Activated naive CD8-positive, alpha-beta T cell treated with anti-CD3 and anti-CD28 coated beads, Interleukin-2, amount 10 ng/mL, durations not matched to agents 7 days and 5 days (primary cell): ENCODE measurements at regions not wholly inside any gene's neighbourhood (a gene's known extent, or its start where the extent isn't known, plus 50 kb on each side); places are given as distances from the start of the nearest gene placed in this dataset.

Experiments
- ATAC-seq: fragments of 150-1000 bp; cut with Tn5 transposase; one replicate; pipeline ENCODE4 v1.10.0; 2021; ENCODE audit warnings: low read depth, moderate library complexity
- POLR2A ChIA-PET: fragments of 350-600 bp; sonication (Branson Sonifier 250); formaldehyde crosslinking; loops from one replicate; lab custom pipeline; 2021; ENCODE audit warnings: antibody characterized with exemption; lab: Charles Lee
- DNase-seq: peaks from one replicate; pipeline ENCODE4 v3.0.0; 2021
- H3K27ac Mint-ChIP-seq: one replicate; pipeline ENCODE4 v1.8.0; 2022; ENCODE audit warnings: mild to moderate bottlenecking, mixed read lengths
- H3K27me3 Mint-ChIP-seq: one replicate; pipeline ENCODE4 v1.8.0; 2022; ENCODE audit warnings: mild to moderate bottlenecking, moderate library complexity, mixed read lengths
- H3K36me3 Mint-ChIP-seq: one replicate; pipeline ENCODE4 v1.8.0; 2021; ENCODE audit warnings: mild to moderate bottlenecking, mixed read lengths
- H3K4me1 Mint-ChIP-seq: one replicate; pipeline ENCODE4 v1.8.0; 2021; ENCODE audit warnings: mixed read lengths
- H3K4me3 Mint-ChIP-seq: one replicate; pipeline ENCODE4 v1.8.0; 2022; ENCODE audit warnings: mild to moderate bottlenecking, moderate library complexity, mixed read lengths
- H3K9me3 Mint-ChIP-seq: one replicate; pipeline ENCODE4 v1.8.0; 2021; ENCODE audit warnings: mixed read lengths

- ATAC-seq = no peak
- no peak overlapping the region for H3K4me3 Mint-ChIP-seq
- peaks cover 2% of the 10 kb centered on the region for H3K27me3 Mint-ChIP-seq
- peaks cover 2% of the 10 kb centered on the region for H3K9me3 Mint-ChIP-seq
- POLR2A ChIA-PET = no interaction called here
- H3K36me3 Mint-ChIP-seq = no peaks in the 10 kb centered on the region
- H3K27ac Mint-ChIP-seq = no peak overlapping the region
- H3K4me1 Mint-ChIP-seq = peaks cover 3% of the 10 kb centered on the region
- no peak for DNase-seq
Measured at GRCh38 chr22:49299821-49300231, 527.8 kb downstream of the BRD1 start.

- Mint-ChIP-seq H3K36me3 (no peaks in the 10 kb centered on the region), H3K4me3 (no peak overlapping the region), H3K27ac (no peak overlapping the region), H3K9me3 (peaks cover 2% of the 10 kb centered on the region), H3K4me1 (peaks cover 3% of the 10 kb centered on the region), H3K27me3 (peaks cover 2% of the 10 kb centered on the region)
- ATAC-seq (no peak), DNase-seq (no peak)
- POLR2A ChIA-PET = no interaction called here
Measured at GRCh38 chr22:49298834-49299750, 528.6 kb downstream of the BRD1 start.

GRCh38 chr22:49297871-49298721 lies 529.6 kb downstream of the BRD1 start:
- H3K36me3 Mint-ChIP-seq = no peaks in the 10 kb centered on the region
- DNase-seq = no peak
- POLR2A ChIA-PET = no interaction called here
- H3K27ac Mint-ChIP-seq = no peak overlapping the region
- H3K9me3 Mint-ChIP-seq = peaks cover 5% of the 10 kb centered on the region
- ATAC-seq = no peak
- H3K27me3 Mint-ChIP-seq = peaks cover 2% of the 10 kb centered on the region
- no peak overlapping the region for H3K4me3 Mint-ChIP-seq
- H3K4me1 Mint-ChIP-seq = peaks cover 3% of the 10 kb centered on the region

- H3K4me3 Mint-ChIP-seq = no peak overlapping the region
- peaks cover 3% of the 10 kb centered on the region for H3K4me1 Mint-ChIP-seq
- no peaks in the 10 kb centered on the region for H3K36me3 Mint-ChIP-seq
- H3K27ac Mint-ChIP-seq = no peak overlapping the region
- peaks cover 2% of the 10 kb centered on the region for H3K27me3 Mint-ChIP-seq
- no peak for ATAC-seq
- peaks cover 5% of the 10 kb centered on the region for H3K9me3 Mint-ChIP-seq
- POLR2A ChIA-PET = no interaction called here
- no peak for DNase-seq
Measured at GRCh38 chr22:49297286-49297870, 530.3 kb downstream of the BRD1 start.

GRCh38 chr22:49296561-49296960 lies 531.1 kb downstream of the BRD1 start:
- Mint-ChIP-seq H3K36me3 (no peaks in the 10 kb centered on the region), H3K27ac (no peak overlapping the region), H3K9me3 (peaks cover 5% of the 10 kb centered on the region), H3K4me1 (peaks cover 3% of the 10 kb centered on the region), H3K4me3 (no peak overlapping the region), H3K27me3 (peaks cover 2% of the 10 kb centered on the region)
- DNase-seq (no peak), ATAC-seq (no peak)
- POLR2A ChIA-PET = no interaction called here

GRCh38 chr22:49295851-49296560 lies 531.7 kb downstream of the BRD1 start:
- Mint-ChIP-seq H3K4me1 (peaks cover 3% of the 10 kb centered on the region), H3K36me3 (no peaks in the 10 kb centered on the region), H3K9me3 (peaks cover 5% of the 10 kb centered on the region), H3K4me3 (no peak overlapping the region), H3K27ac (no peak overlapping the region), H3K27me3 (peaks cover 2% of the 10 kb centered on the region)
- POLR2A ChIA-PET = no interaction called here
- DNase-seq (no peak), ATAC-seq (no peak)

GRCh38 chr22:49295465-49295743 lies 532.3 kb downstream of the BRD1 start:
- no peaks in the 10 kb centered on the region for H3K4me1 Mint-ChIP-seq
- POLR2A ChIA-PET = no interaction called here

GRCh38 chr22:49294656-49295464 lies 532.8 kb downstream of the BRD1 start:
- POLR2A ChIA-PET = no interaction called here
- DNase-seq = no peak

More at GRCh38 chr22:49295465-49295743, 532.3 kb downstream of the BRD1 start:
- H3K27ac Mint-ChIP-seq = no peak overlapping the region
- peaks cover 5% of the 10 kb centered on the region for H3K9me3 Mint-ChIP-seq
- H3K27me3 Mint-ChIP-seq = peaks cover 2% of the 10 kb centered on the region
- DNase-seq (no peak), ATAC-seq (no peak)
- no peak overlapping the region for H3K4me3 Mint-ChIP-seq
- H3K36me3 Mint-ChIP-seq = no peaks in the 10 kb centered on the region

GRCh38 chr22:49292909-49293308 lies 534.8 kb downstream of the BRD1 start:
- ATAC-seq (no peak), DNase-seq (no peak)
- Mint-ChIP-seq H3K4me1 (no peaks in the 10 kb centered on the region), H3K36me3 (no peaks in the 10 kb centered on the region), H3K27me3 (peaks cover 2% of the 10 kb centered on the region), H3K9me3 (peaks cover 5% of the 10 kb centered on the region), H3K27ac (no peak overlapping the region), H3K4me3 (no peak overlapping the region)
- POLR2A ChIA-PET = no interaction called here

More at GRCh38 chr22:49294656-49295464, 532.8 kb downstream of the BRD1 start:
- Mint-ChIP-seq H3K9me3 (peaks cover 5% of the 10 kb centered on the region), H3K36me3 (no peaks in the 10 kb centered on the region), H3K27ac (no peak overlapping the region), H3K4me3 (no peak overlapping the region), H3K4me1 (no peaks in the 10 kb centered on the region), H3K27me3 (peaks cover 2% of the 10 kb centered on the region)
- ATAC-seq = no peak

GRCh38 chr22:49291781-49292180 lies 535.9 kb downstream of the BRD1 start:
- Mint-ChIP-seq H3K36me3 (no peaks in the 10 kb centered on the region), H3K27ac (no peak overlapping the region), H3K4me3 (no peak overlapping the region), H3K27me3 (peaks cover 2% of the 10 kb centered on the region), H3K9me3 (peaks cover 5% of the 10 kb centered on the region), H3K4me1 (no peaks in the 10 kb centered on the region)
- POLR2A ChIA-PET = no interaction called here
- no peak for ATAC-seq
- DNase-seq = no peak

- Mint-ChIP-seq H3K4me1 (no peaks in the 10 kb centered on the region), H3K9me3 (peaks cover 5% of the 10 kb centered on the region), H3K27me3 (peaks cover 2% of the 10 kb centered on the region), H3K36me3 (no peaks in the 10 kb centered on the region), H3K27ac (no peak overlapping the region), H3K4me3 (no peak overlapping the region)
- no peak for DNase-seq
- POLR2A ChIA-PET = no interaction called here
- no peak for ATAC-seq
Measured at GRCh38 chr22:49291169-49291568, 536.5 kb downstream of the BRD1 start.

- no peak overlapping the region for H3K27ac Mint-ChIP-seq
- POLR2A ChIA-PET = no interaction called here
- no peaks in the 10 kb centered on the region for H3K4me1 Mint-ChIP-seq
Measured at GRCh38 chr22:49290711-49291110, 537.0 kb downstream of the BRD1 start.

More at GRCh38 chr22:49290711-49291110, 537.0 kb downstream of the BRD1 start:
- no peaks in the 10 kb centered on the region for H3K36me3 Mint-ChIP-seq
- ATAC-seq (no peak), DNase-seq (no peak)
- peaks cover 2% of the 10 kb centered on the region for H3K27me3 Mint-ChIP-seq
- peaks cover 5% of the 10 kb centered on the region for H3K9me3 Mint-ChIP-seq
- no peak overlapping the region for H3K4me3 Mint-ChIP-seq
